H9 (cell line): ENCODE measurements at regions not wholly inside any gene's neighbourhood (a gene's known extent, or its start where the extent isn't known, plus 50 kb on each side); places are given as distances from the start of the nearest gene placed in this dataset.

Experiments used
- DNase-seq: peaks from one replicate; pipeline ENCODE4 v3.0.0-alpha.2; 2017
- H2AFZ ChIP-seq: one replicate; pipeline ENCODE4 v1.6.1; 2013; ENCODE audit warnings: mild to moderate bottlenecking, low read length, control low read depth, moderate library complexity
- H2AK5ac ChIP-seq: 2 replicates; pipeline ENCODE4 v1.6.1; 2013; ENCODE audit warnings: low read length, control low read depth, mixed read lengths; ENCODE audit not compliant: insufficient read length
- H2BK120ac ChIP-seq: one replicate; pipeline ENCODE4 v1.6.1; 2013; ENCODE audit warnings: low read depth, mild to moderate bottlenecking, low read length, control low read depth, inconsistent platforms; ENCODE audit not compliant: poor library complexity, severe bottlenecking
- H2BK12ac ChIP-seq: 2 replicates; pipeline ENCODE4 v1.6.1; 2013; ENCODE audit warnings: low read length, control low read depth, mixed read lengths, low read depth; ENCODE audit not compliant: insufficient read length
- H2BK15ac ChIP-seq: 2 replicates; pipeline ENCODE4 v1.6.1; 2013; ENCODE audit warnings: low read depth, low read length, control low read depth
- H2BK20ac ChIP-seq: one replicate; pipeline ENCODE4 v1.6.1; 2013; ENCODE audit warnings: low read depth, mild to moderate bottlenecking, low read length, control low read depth, inconsistent platforms; ENCODE audit not compliant: poor library complexity, severe bottlenecking
- H2BK5ac ChIP-seq: 2 replicates; pipeline ENCODE4 v1.6.1; 2013; ENCODE audit warnings: low read length, control low read depth, mixed read lengths; ENCODE audit not compliant: insufficient read length
- H3K14ac ChIP-seq: 2 replicates; pipeline ENCODE4 v1.6.1; 2013; ENCODE audit warnings: low read length, control low read depth; ENCODE audit not compliant: insufficient read depth
- H3K18ac ChIP-seq: 2 replicates; pipeline ENCODE4 v1.6.1; 2013; ENCODE audit warnings: low read depth, mild to moderate bottlenecking, mixed read lengths, low read length, control low read depth; ENCODE audit not compliant: insufficient read length
- H3K23ac ChIP-seq: 2 replicates; pipeline ENCODE4 v1.6.1; 2013; ENCODE audit warnings: low read length, control low read depth, mixed read lengths, low read depth; ENCODE audit not compliant: insufficient read length
- H3K23me2 ChIP-seq: 2 replicates; pipeline ENCODE4 v1.6.1; 2013; ENCODE audit warnings: low read depth, mild to moderate bottlenecking, mixed read lengths, low read length, control low read depth; ENCODE audit not compliant: insufficient read length, poor library complexity, severe bottlenecking
- H3K27ac ChIP-seq: 2 replicates; pipeline ENCODE4 v1.5.1; 2013; ENCODE audit warnings: low read length, control low read depth, mixed read lengths, low read depth; ENCODE audit not compliant: insufficient read length
- H3K27me3 ChIP-seq: 2 replicates; pipeline ENCODE4 v1.6.1; 2013; ENCODE audit warnings: low read length, control low read depth, inconsistent platforms; ENCODE audit not compliant: insufficient read depth
- H3K4ac ChIP-seq: 2 replicates; pipeline ENCODE4 v1.6.1; 2013; ENCODE audit warnings: low read depth, mild to moderate bottlenecking, control low read depth, inconsistent platforms, low read length, moderate library complexity
- H3K4me1 ChIP-seq: 2 replicates; pipeline ENCODE4 v1.6.1; 2013; ENCODE audit warnings: low read length, control low read depth, inconsistent platforms; ENCODE audit not compliant: insufficient read depth
- H3K4me2 ChIP-seq: 2 replicates; pipeline ENCODE4 v1.6.1; 2013; ENCODE audit warnings: low read length, control low read depth, mixed read lengths; ENCODE audit not compliant: insufficient read length, insufficient read depth
- H3K56ac ChIP-seq: 2 replicates; pipeline ENCODE4 v1.6.1; 2013; ENCODE audit warnings: low read depth, mild to moderate bottlenecking, mixed read lengths, low read length, control low read depth; ENCODE audit not compliant: insufficient read length
- H3K79me1 ChIP-seq: 2 replicates; pipeline ENCODE4 v1.6.1; 2013; ENCODE audit warnings: low read depth, mild to moderate bottlenecking, moderate library complexity, low read length, control low read depth, inconsistent platforms; ENCODE audit not compliant: insufficient read depth, poor library complexity, severe bottlenecking
- H3K79me2 ChIP-seq: 2 replicates; pipeline ENCODE4 v1.6.1; 2013; ENCODE audit warnings: low read length, control low read depth, inconsistent platforms; ENCODE audit not compliant: insufficient read depth
- H3K9ac ChIP-seq: 2 replicates; pipeline ENCODE4 v1.6.1; 2013; ENCODE audit warnings: low read length, control low read depth, mixed read lengths; ENCODE audit not compliant: insufficient read length; ENCODE audit errors: extremely low read depth
- H3K9me3 ChIP-seq: one replicate; pipeline ENCODE4 v1.6.1; 2013; ENCODE audit warnings: low read depth, low read length, inconsistent platforms; ENCODE audit not compliant: control insufficient read depth
- H3T11ph ChIP-seq: one replicate; pipeline ENCODE4 v1.6.1; 2013; ENCODE audit warnings: mild to moderate bottlenecking, low read length, control low read depth, inconsistent platforms
- H4K20me1 ChIP-seq: one replicate; pipeline ENCODE4 v1.6.1; 2013; ENCODE audit not compliant: control insufficient read depth, insufficient read length, insufficient read depth
- H4K5ac ChIP-seq: 2 replicates; pipeline ENCODE4 v1.6.1; 2013; ENCODE audit warnings: low read depth, mild to moderate bottlenecking, mixed read lengths, low read length, control low read depth; ENCODE audit not compliant: insufficient read length
- H4K8ac ChIP-seq: replicated peaks from 2 replicates; pipeline ENCODE4 v1.6.1; 2013; ENCODE audit warnings: low read length, control low read depth, mixed read lengths, low read depth; ENCODE audit not compliant: insufficient read length
- H4K91ac ChIP-seq: 2 replicates; pipeline ENCODE4 v1.6.1; 2013; ENCODE audit warnings: low read depth, mild to moderate bottlenecking, moderate library complexity, mixed read lengths, low read length, control low read depth; ENCODE audit not compliant: insufficient read length
- H3K27ac Mint-ChIP-seq, 3 experiments: 2 replicates in 2 of 3; 3 replicates in 1 of 3; pipeline ENCODE4 v1.8.0; 2020 to 2021; ENCODE audit warnings: mixed read lengths in 3 of 3, mild to moderate bottlenecking in 1 of 3, moderate library complexity in 1 of 3
- H3K27me3 Mint-ChIP-seq: 2 replicates; pipeline ENCODE4 v1.8.0; 2021; ENCODE audit warnings: low read depth, mild to moderate bottlenecking, moderate library complexity, mixed read lengths
- H3K36me3 Mint-ChIP-seq, 3 experiments: 2 replicates in 2 of 3; 3 replicates in 1 of 3; pipeline ENCODE4 v1.8.0; 2020 to 2021; ENCODE audit warnings: low read depth in 3 of 3, mixed read lengths in 3 of 3; ENCODE audit not compliant: insufficient read depth in 1 of 3
- H3K4me1 Mint-ChIP-seq, 2 experiments: 2 replicates each; pipeline ENCODE4 v1.8.0; 2020; ENCODE audit warnings: mixed read lengths in 2 of 2
- H3K4me3 Mint-ChIP-seq, 2 experiments: 2 replicates in 1 of 2; 3 replicates in 1 of 2; pipeline ENCODE4 v1.8.0; 2020 to 2021; ENCODE audit warnings: mild to moderate bottlenecking in 2 of 2, mixed read lengths in 2 of 2, moderate library complexity in 1 of 2
- H3K9me3 Mint-ChIP-seq, 2 experiments: 2 replicates in 1 of 2; 3 replicates in 1 of 2; pipeline ENCODE4 v1.8.0; 2020; ENCODE audit warnings: mild to moderate bottlenecking in 2 of 2, mixed read lengths in 2 of 2, moderate library complexity in 1 of 2
- CTCF ChIP-seq: fragments of 200-600 bp; sonication (generic); conservative IDR thresholded peaks from 3 replicates; pipeline ENCODE4 v1.8.0; 2021; ENCODE audit warnings: antibody characterized with exemption, mild to moderate bottlenecking
- WGBS: extraction: QIAGEN DNeasy Blood & Tissue Kit; methylation state at CpG from one replicate; pipeline ENCODE4 v1.1.7; 2013; ENCODE audit warnings: missing lambda C conversion rate, low lambda C conversion rate, mixed read lengths; ENCODE audit not compliant: insufficient read length; ENCODE audit errors: extremely low coverage; 5-methylcytosine and 5-hydroxymethylcytosine counted together

DNA sequence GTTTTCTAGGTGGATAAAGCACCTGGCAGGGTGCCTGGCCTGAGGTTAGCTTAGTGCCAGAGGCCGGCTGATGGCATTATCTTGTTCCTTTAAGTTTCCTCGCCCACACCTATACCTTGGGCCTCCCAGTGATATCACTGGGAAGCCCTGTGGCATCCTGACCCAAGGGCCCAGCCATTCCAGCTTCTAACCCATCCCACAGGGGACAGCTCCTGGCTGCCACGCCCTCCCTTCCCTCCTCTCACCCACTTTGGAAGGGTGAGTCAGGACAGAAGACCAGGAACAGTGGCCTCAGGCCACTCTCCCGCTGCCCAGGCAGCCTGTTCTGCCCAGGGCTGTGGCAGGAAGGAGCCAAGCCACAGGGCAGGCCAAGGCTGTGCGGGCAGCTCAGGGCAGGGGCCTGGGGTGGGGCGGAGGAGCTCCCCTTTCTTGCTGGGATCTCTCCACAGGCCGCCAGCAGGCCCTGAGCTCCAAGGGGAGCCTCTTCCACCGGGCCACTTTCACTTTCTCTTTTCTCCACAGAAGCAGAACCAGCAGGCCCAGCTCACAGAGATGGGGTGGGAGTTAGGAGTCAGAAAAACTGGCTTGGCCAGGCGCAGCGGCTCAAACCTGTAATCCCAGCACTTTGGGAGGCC, 75.1 kb downstream of the IRF2BPL start:
- Histone ChIP-seq H2BK15ac (no peak overlapping the region), H3K4ac (no peak overlapping the region), H3K9me3 (no peaks in the 10 kb centered on the region), H2AK5ac (no peak overlapping the region), H3K18ac (peak overlapping the region; percentile 44), H3K9ac (no peak overlapping the region), H3K56ac (no peak overlapping the region), H3K4me1 (peaks cover 16% of the 10 kb centered on the region; the same call in 1 of the 2 replicates), H2BK12ac (peak overlapping the region; percentile 28), H3K27ac (no peak overlapping the region), H3K79me2 (no peaks in the 10 kb centered on the region), H3K27me3 (no peaks in the 10 kb centered on the region), H3K23ac (no peak overlapping the region), H3K14ac (peak overlapping the region; percentile 54; the same call in 1 of the 2 replicates), H4K20me1 (no peaks in the 10 kb centered on the region), H2AFZ (no peak overlapping the region), H3K23me2 (peaks cover 8% of the 10 kb centered on the region), H3K79me1 (no peaks in the 10 kb centered on the region), H3T11ph (no peak overlapping the region), H3K4me2 (no peak overlapping the region), H2BK5ac (no peak overlapping the region), H4K91ac (no peak overlapping the region), H2BK20ac (no peak overlapping the region), H4K5ac (no peak overlapping the region), H2BK120ac (no peak overlapping the region), H4K8ac (no peak overlapping the region)
- Mint-ChIP-seq H3K36me3 (0 out of 7 replicates have a peak, but pooled peaks cover 0 to 1% (median 0%) of the 10 kb centered on the region in 3 experiments), H3K27me3 (no peaks in the 10 kb centered on the region), H3K27ac (peak overlapping the region in 1 of 3 experiments; percentile 61; a peak in 1 of 7 replicates), H3K9me3 (no peaks in the 10 kb centered on the region; a peak in 2 of 5 replicates), H3K4me1 (peaks cover 47 to 54% of the 10 kb centered on the region in 2 experiments), H3K4me3 (no peak overlapping the region)
- no peak for TF ChIP-seq CTCF
- DNase-seq: no peak
- no CpG with 5 or more reads among the region's 10 CpGs for WGBS
